ENCODE measurements at regions not wholly inside any gene's neighbourhood (a gene's known extent, or its start where the extent isn't known, plus 50 kb on each side); places are given as distances from the start of the nearest gene placed in this dataset.

DNA sequence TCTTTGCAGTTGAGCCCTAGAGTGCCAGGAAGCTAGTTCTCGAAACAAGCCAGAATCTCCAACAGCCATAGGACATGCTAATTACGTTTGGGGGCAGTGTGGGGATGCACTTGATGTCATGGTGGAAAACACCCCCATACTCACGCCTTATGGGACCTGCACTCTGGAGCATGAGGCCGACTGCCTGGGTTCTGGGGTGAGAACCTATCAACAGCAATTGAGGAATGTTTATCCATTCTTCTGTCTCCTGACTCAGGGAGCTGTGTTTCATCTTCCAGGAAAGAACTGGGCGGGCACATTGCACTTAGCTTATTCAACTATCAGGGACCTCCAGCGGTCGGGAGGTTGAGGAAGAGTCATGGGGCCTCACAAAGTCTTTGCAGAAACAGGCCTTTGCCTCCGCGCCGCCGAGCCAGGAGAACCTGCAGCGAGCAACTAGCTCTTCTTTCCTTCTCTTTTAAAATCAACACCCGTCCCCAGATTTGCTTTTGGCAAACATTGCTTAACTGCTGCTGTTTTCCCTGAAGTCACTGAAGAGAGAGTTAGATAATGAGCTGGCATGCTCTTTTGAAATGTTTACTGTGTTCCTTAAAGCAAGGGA, 226.1 kb upstream of the DIO3 start:
- TF ChIP-seq, protein P1, sequence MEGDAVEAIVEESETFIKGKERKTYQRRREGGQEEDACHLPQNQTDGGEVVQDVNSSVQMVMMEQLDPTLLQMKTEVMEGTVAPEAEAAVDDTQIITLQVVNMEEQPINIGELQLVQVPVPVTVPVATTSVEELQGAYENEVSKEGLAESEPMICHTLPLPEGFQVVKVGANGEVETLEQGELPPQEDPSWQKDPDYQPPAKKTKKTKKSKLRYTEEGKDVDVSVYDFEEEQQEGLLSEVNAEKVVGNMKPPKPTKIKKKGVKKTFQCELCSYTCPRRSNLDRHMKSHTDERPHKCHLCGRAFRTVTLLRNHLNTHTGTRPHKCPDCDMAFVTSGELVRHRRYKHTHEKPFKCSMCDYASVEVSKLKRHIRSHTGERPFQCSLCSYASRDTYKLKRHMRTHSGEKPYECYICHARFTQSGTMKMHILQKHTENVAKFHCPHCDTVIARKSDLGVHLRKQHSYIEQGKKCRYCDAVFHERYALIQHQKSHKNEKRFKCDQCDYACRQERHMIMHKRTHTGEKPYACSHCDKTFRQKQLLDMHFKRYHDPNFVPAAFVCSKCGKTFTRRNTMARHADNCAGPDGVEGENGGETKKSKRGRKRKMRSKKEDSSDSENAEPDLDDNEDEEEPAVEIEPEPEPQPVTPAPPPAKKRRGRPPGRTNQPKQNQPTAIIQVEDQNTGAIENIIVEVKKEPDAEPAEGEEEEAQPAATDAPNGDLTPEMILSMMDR (conservative IDR thresholded peaks at IDR 0.05; ENCODE audit: low read depth, low read length) = no peak
- no peak for TF ChIP-seq EZH2 (IDR thresholded peaks at IDR 0.05; ENCODE audit: borderline replicate concordance, low read depth, low read length, poor library complexity, severe bottlenecking)

All from A673 (cell line).